GM19463 (cell line): ENCODE measurements at regions not wholly inside any gene's neighbourhood (a gene's known extent, or its start where the extent isn't known, plus 50 kb on each side); places are given as distances from the start of the nearest gene placed in this dataset.
A peak's percentile ranks its signal among the peaks of the same experiment; 100 is the strongest.

ENCODE experiments used
- ATAC-seq: cut with Tn5 transposase; IDR thresholded peaks from one replicate; pipeline ENCODE4 v1.9.1; 2021; ENCODE audit warnings: mild to moderate bottlenecking, moderate library complexity; ENCODE audit not compliant: unreplicated experiment

- ATAC-seq, result no peak
Observed at GRCh38 chr9:90005388-90005787, 400.6 kb downstream of the GADD45G start.

DNA sequence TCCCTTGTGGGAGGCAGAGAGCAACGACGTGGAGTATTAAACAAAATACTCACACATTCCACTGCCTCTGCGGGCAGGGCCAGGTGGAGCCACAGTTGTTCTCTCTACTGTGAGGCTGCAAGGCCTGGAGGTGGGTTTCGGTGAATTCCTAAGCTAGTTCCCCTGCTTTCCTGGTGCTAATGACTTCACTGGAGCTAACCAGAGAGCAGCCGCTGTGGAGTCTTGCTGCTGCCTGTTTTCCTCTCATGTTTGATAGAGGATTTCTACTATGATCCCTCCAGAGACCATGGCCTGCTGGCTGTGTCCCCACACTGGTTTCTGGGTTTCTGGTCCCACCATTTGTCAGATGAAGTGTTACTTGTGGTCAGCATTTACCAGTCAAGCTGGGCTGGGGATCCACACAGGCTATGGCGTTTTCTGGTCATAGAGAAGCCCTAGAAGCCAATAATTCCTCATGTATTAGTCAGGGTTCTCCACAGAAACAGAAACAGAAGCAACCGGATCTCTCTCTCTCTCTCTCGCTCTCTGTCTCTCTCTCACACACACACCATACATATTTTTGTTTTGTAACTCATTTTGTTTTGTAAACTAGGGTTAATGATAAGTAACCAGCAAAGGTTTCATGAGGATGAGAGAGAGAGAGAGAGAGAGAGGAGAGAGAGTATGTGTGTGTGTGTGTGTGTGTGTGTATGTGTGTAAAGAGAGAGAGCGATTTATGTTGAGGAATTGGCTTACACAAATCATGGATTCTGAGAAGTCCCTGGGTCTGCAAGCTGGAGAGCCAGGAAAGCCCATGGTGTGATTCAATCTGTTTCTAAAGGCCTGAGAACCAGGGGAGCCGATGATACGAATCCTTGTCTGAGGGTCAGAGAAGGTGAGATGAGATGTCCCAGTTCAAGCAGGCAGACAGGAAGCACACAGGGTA, 403.0 kb downstream of the GADD45G start:
- ATAC-seq, result no peak

- peak; percentile 44 for ATAC-seq
Observed at GRCh38 chr9:90009447-90009846, 404.6 kb downstream of the GADD45G start.

GRCh38 chr9:90010793-90011192, 406.0 kb downstream of the GADD45G start:
- no peak for ATAC-seq

GRCh38 chr9:90012949-90013348, 408.1 kb downstream of the GADD45G start:
- no peak for ATAC-seq

DNA sequence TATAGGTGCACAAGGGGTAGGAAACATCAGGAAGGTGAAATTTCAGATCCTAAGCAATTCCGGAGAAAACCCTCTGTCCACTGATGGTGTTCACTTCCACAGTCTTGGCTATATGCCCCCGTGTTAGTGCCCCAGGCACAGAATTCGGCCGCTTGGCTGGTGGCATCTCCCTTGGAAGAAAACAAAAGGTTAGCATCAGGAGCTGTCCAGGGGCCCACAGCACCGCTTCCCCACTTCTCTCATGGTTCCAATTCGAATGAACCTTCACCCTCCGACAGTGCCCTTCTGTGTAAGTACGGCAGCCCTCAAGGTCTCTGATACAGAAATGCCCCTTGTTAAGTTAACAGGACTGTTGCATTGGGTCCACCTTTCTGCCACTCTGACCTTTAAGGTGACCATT, 409.0 kb downstream of the GADD45G start:
- ATAC-seq, result no peak

GRCh38 chr9:90014421-90014820, 409.6 kb downstream of the GADD45G start:
- no peak for ATAC-seq

DNA sequence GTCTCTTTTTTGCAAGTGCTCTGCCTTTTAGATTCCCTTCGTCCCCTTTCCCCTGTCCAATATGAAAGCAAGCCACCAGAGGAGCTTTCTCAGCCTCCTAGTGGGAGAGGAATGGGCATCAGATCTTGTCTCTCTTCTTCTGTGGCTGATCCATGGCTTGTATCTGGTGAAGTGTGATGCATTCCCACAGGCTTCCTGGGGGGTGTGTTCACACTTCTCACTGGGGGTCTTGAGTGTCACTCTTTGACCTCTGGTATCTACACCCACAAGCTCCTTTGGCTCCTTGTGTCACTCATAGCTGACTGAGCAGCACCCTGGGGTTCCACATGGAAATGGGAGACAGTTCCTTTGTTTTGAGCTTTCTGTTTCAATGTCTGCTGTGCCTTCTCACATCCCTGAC, 411.5 kb downstream of the GADD45G start:
- no peak for ATAC-seq

DNA sequence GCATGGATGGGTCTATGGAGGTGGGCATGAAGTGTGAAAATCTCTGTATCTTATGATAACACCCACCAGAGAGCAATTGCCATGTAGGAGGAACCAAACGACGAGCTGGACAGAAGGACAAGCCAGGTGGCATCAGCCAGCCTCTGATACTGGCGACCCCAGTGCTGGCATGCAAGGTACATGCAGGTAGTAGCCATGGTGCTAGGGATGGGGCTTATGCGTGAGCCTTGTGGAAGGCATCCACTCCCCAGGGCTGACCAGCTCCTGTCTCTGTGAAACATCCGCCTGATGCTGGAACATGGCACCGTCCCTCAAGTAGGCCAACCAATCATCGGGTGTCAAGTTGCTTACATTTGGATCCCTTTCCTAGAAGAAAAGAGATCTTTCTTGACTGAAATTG, 412.9 kb downstream of the GADD45G start:
- ATAC-seq, result no peak

DNA sequence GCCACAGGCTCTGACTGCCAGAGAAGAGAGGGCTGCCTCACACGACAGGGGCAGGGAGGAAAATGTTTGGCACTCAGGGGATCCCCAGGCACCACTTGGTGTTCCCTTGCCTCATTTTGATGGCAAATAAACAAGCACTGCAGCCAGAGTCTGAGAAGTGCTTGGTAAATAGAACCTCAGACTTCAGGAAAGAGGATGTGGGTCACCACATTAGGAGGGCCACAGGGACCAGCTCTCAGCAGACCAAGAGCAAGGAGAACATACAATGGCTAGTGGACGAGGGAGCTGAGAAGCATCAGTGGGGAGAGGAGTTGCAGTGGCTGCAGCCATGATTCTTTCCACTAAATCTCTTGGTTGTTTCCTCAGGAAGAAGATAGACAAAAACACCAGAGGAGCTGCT, 413.9 kb downstream of the GADD45G start:
- ATAC-seq, result no peak

DNA sequence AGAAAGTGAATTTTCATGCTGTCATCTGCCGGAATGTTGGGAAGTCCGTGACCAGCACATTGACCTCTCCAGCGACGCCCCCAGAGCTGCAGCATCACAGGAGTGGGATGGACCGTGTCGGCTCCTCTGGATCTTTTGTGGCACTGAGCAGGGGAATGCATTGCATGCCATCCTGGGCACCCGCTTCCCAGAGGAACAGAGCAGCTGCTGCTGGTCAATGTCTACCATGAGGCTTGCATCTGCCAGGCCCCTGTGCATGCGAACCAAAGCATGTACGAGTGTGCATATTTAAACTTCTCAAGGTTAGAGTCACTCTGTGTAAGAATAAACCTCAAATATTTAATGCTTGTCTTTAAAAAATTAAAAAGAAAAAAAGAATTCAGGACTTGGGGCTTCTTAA, 414.8 kb downstream of the GADD45G start:
- ATAC-seq, result no peak

DNA sequence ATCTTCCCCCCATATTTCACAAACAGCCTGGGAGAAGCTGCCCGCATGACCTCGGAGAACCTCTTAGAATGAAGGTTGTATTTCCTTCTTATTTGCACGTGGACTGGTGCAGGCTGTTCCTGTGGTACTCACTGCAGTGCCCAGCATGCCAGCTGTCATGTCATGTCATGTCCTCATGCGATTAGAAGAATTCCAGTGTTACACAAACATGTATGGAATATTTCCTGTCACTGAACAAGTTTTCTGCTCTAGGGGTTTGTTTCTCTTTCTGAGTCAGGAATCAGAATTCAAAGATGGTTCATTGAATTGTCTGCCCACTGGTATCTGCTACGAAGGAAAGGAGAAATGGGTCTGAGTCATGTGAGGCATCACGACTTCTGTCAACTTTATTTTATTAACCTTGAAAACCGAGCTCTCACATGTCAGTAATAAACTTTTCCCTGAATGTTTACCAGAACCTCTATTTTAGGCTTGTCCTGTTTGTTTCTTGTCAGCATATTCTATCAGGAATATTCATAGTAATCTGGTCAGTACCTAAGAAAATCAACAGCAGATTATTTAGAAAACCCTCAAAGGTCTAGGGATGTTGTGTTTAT, 415.6 kb downstream of the GADD45G start:
- no peak for ATAC-seq

GRCh38 chr9:90021216-90021906, 416.5 kb downstream of the GADD45G start:
- no peak for ATAC-seq

DNA sequence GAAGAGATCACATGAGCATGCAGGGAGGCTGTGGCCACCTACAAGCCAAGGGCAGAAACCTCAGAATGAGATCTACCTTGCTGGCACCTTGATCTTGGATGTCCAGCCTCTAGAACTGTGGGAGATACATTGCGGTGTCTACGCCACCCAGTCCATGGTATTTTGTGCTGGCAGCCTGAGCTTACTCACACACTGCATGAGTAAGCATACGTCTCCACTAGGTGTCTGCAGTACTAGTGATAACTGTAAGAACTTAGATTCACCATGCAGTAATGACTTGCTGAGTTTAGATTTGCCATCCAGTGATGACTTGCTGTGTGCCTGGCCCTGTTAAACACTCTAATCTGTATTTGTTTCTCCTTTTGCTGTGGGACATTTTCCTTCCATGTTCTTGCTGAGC, 417.7 kb downstream of the GADD45G start:
- no peak for ATAC-seq

DNA sequence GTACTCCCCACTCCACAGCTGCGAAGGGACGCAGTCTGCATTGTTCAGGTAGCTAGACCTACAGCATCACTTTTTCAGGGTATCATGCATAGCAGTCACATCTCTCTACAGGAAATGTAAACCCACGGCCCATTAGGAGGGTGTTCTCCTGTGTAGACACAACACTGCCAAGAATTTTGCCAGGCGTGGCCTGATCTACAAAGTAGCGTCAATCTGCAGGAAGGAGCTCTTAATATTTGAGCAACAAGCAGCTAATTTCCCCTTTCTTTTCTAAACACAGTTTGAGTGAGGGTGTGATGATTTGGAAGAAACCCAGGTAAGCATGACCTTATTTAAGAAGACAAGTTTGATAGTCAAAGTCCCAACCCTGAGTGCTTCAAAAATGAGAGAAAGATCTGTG, 419.0 kb downstream of the GADD45G start:
- ATAC-seq, result no peak

- ATAC-seq, result no peak
Observed at GRCh38 chr9:90024409-90024808, 419.6 kb downstream of the GADD45G start.

DNA sequence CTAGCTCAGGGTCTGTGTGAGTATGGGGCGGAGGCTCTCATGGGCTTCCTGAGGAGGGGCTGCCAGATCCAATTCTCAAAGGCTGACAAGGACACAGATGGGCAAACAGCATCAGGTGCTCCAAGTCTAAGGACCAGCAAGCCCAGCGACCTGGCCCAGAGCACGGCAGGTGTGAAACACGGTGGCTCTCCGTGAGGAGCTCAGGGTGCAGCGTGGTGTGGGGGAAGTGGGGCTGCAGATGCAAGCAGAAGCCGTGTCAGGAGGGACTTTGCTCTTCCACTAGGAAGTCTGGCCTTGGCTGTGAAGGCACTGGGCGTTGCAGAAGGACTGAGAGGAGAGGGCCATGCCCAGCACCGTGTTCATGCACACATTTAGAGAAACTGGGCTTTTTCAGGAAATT, 420.0 kb downstream of the GADD45G start:
- ATAC-seq, result no peak

GRCh38 chr9:90025816-90026215, 421.0 kb downstream of the GADD45G start:
- ATAC-seq, result no peak

DNA sequence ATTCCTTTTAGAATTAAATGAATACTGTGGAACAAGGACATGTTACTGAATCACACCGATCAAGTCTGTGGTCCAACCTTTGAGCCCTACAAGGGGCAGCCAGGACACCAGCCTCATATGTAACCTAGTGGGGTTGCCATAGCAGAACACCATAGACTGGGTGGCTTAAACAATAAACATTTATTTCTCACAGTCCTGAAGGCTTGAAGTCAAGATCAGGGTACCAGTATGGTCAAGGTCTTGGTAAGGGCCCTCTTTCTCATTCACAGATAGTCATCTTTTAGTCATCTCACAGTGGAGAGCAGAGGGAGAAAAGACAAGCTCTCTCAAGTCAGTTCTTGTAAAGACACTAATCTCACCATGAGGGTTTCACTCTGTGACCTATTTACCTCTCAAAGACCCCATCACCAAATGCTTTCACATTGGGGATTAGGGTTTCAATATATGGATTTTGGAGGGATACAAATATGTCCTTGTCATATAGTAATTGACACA, 422.5 kb downstream of the GADD45G start:
- ATAC-seq, result no peak

DNA sequence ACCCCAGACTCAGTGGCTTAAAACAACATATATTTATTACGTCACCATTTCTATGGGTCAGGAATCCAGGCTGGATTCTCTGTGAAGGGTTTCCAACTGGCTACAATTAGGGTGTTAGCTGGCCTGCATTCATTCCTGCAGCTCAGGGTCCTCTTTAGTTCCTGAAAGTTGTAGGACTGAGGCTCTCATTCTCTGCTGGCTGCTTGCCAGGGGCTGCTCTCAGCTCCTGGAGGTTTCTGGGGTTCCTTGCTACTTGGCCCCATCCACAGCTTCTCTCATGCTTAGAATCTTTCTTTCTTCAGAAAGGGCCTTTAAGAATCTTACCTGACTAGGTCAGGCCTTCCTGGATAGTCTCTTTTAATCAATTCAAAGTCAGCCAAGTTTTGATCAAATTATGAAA, 424.6 kb downstream of the GADD45G start:
- ATAC-seq, result no peak

DNA sequence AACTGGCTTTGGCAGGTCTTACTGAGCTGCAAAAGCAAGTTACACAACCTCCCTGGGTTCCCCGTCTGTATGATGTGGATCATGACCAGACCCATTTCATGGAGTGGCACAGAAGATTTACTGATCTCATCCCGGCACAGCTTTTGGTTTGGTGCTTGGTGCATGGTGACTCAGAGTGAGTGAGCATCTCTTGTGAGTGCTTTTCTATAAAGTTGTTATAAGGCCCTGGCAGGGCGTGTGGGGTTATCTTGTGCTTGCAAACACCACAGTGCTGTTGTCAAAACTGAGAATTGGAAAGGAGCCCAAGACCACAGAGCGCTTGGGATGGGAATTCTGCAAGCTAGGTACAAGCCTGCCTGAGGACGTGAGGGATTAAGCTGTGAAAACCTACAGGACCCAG, 425.2 kb downstream of the GADD45G start:
- no peak for ATAC-seq
